Activated naive CD4-positive, alpha-beta T cell treated with anti-CD3 and anti-CD28 coated beads for 36 hours (primary cell): ENCODE measurements at regions not wholly inside any gene's neighbourhood (a gene's known extent, or its start where the extent isn't known, plus 50 kb on each side); places are given as distances from the start of the nearest gene placed in this dataset.

Experiments used
- CTCF ChIA-PET: fragments of 350-600 bp; sonication (Branson Sonifier 250); formaldehyde crosslinking; loops from one replicate; lab custom pipeline; 2021; ENCODE audit warnings: antibody characterized with exemption; lab: Charles Lee
- DNase-seq: peaks from one replicate; pipeline ENCODE4 v3.0.0-alpha.2; 2020
- H3K27ac Mint-ChIP-seq: one replicate; pipeline ENCODE4 v1.8.0; 2021; ENCODE audit warnings: mild to moderate bottlenecking, mixed read lengths
- H3K27me3 Mint-ChIP-seq: one replicate; pipeline ENCODE4 v1.8.0; 2021; ENCODE audit warnings: low read depth, mixed read lengths
- H3K36me3 Mint-ChIP-seq: one replicate; pipeline ENCODE4 v1.8.0; 2021; ENCODE audit warnings: low read depth, mixed read lengths
- H3K4me1 Mint-ChIP-seq: one replicate; pipeline ENCODE4 v1.8.0; 2021; ENCODE audit warnings: low read depth, mixed read lengths
- H3K4me3 Mint-ChIP-seq: one replicate; pipeline ENCODE4 v1.8.0; 2021; ENCODE audit warnings: mild to moderate bottlenecking, moderate library complexity, mixed read lengths
- H3K9me3 Mint-ChIP-seq: one replicate; pipeline ENCODE4 v1.8.0; 2021; ENCODE audit warnings: mixed read lengths
- intact Hi-C: fragments of 100-400 bp; cut with micrococcal nuclease; formaldehyde crosslinking; loops from one replicate; pipeline ENCODE4 v1.15.1; 2023

- CTCF ChIA-PET = no interaction called here
- intact Hi-C loops = no loop called here
- no peak overlapping the region for H3K27ac Mint-ChIP-seq
- no peaks in the 10 kb centered on the region for H3K4me1 Mint-ChIP-seq
- H3K9me3 Mint-ChIP-seq = no peaks in the 10 kb centered on the region
- H3K27me3 Mint-ChIP-seq = peaks cover 6% of the 10 kb centered on the region
- DNase-seq = no peak
- no peak overlapping the region for H3K4me3 Mint-ChIP-seq
- H3K36me3 Mint-ChIP-seq = no peaks in the 10 kb centered on the region
Observed at GRCh38 chr10:10625491-10625890, 392.2 kb upstream of the CELF2 start.

GRCh38 chr10:10626734-10627133 lies 390.9 kb upstream of the CELF2 start:
- H3K27ac Mint-ChIP-seq = no peak overlapping the region
- CTCF ChIA-PET = no interaction called here
- H3K27me3 Mint-ChIP-seq = peaks cover 6% of the 10 kb centered on the region
- no peak for DNase-seq
- intact Hi-C loops = no loop called here
- H3K4me1 Mint-ChIP-seq = no peaks in the 10 kb centered on the region
- no peak overlapping the region for H3K4me3 Mint-ChIP-seq
- no peaks in the 10 kb centered on the region for H3K36me3 Mint-ChIP-seq
- no peaks in the 10 kb centered on the region for H3K9me3 Mint-ChIP-seq

DNA sequence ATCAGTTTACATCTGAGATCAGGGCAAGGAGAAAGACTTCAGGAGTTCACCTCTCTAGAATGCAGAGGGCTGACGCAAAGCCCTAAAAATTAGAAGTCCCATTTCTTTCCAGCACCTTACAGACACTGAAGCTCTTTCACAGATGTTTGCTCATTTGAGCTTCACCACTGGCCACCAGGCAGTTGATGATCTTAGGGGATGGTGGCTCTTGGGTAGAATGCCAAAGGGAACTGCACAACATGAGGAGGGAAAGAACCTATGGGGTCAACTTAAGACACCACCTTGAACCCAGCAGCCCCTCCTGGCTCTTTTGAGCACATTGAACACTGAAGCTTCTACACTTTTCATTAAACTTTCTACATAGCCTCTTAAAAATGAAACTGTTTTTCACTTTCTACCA lies 390.3 kb upstream of the CELF2 start:
- CTCF ChIA-PET = no interaction called here
- H3K4me3 Mint-ChIP-seq = no peak overlapping the region
- no peak overlapping the region for H3K27ac Mint-ChIP-seq
- H3K27me3 Mint-ChIP-seq = peaks cover 6% of the 10 kb centered on the region
- no peak for DNase-seq
- no peaks in the 10 kb centered on the region for H3K9me3 Mint-ChIP-seq
- intact Hi-C loops = no loop called here
- no peaks in the 10 kb centered on the region for H3K4me1 Mint-ChIP-seq
- H3K36me3 Mint-ChIP-seq = no peaks in the 10 kb centered on the region

DNA sequence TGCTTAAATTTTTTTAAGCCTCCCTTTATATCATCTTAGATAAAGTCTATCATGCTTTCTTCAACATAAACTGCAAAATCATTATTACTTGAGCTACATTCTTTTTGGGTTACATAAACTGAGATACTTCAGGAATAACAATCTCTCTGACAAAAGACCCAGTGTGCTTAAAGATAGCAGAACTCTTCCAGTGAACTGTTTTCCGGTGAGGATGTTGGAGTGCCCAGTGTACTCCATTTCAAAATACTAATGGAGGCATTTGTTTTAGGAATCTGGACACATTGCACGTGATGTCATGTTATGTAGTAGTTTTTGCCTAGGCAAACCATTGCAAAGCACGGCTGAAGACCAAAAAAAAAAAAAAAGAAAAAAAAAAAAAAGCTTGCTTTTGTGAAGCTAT lies 388.2 kb upstream of the CELF2 start:
- CTCF ChIA-PET = no interaction called here
- Mint-ChIP-seq H3K9me3 (no peaks in the 10 kb centered on the region), H3K27ac (no peak overlapping the region), H3K4me1 (no peaks in the 10 kb centered on the region), H3K4me3 (no peak overlapping the region), H3K27me3 (peaks cover 6% of the 10 kb centered on the region), H3K36me3 (no peaks in the 10 kb centered on the region)
- intact Hi-C loops = no loop called here
- DNase-seq = no peak

- CTCF ChIA-PET = no interaction called here
- H3K4me1 Mint-ChIP-seq = no peaks in the 10 kb centered on the region
- intact Hi-C loops = no loop called here
- H3K27ac Mint-ChIP-seq = no peak overlapping the region
- DNase-seq = no peak
- no peaks in the 10 kb centered on the region for H3K9me3 Mint-ChIP-seq
- H3K4me3 Mint-ChIP-seq = no peak overlapping the region
- peaks cover 9% of the 10 kb centered on the region for H3K27me3 Mint-ChIP-seq
- no peaks in the 10 kb centered on the region for H3K36me3 Mint-ChIP-seq
Observed at GRCh38 chr10:10630281-10630680, 387.4 kb upstream of the CELF2 start.

- Mint-ChIP-seq H3K36me3 (no peaks in the 10 kb centered on the region), H3K4me1 (no peaks in the 10 kb centered on the region), H3K27ac (no peak overlapping the region), H3K9me3 (no peaks in the 10 kb centered on the region), H3K27me3 (peaks cover 12% of the 10 kb centered on the region), H3K4me3 (no peak overlapping the region)
- intact Hi-C loops = no loop called here
- CTCF ChIA-PET = no interaction called here
- DNase-seq = no peak
Observed at GRCh38 chr10:10630782-10631181, 386.9 kb upstream of the CELF2 start.

DNA sequence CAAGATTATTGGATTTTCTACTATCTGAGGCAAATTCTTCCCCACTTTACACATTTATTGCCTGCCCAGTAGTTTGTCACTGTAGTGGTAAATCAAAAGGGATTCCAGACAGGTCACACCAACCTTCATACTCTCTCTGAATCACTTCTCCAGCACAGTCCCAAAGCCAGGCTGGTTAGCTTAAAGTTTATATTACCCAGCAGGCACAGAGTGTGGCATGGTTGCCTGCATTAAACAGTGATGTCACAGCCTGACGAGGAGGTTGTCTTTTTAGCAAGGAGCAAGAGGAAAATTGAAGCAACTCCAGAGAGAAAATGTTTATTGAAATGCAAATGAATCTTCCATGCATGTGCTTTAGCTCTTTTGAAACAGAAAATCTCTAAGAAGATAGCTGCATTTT lies 375.5 kb upstream of the CELF2 start:
- Mint-ChIP-seq H3K36me3 (no peaks in the 10 kb centered on the region), H3K9me3 (no peaks in the 10 kb centered on the region), H3K4me1 (no peaks in the 10 kb centered on the region), H3K27me3 (peaks cover 27% of the 10 kb centered on the region), H3K4me3 (no peak overlapping the region), H3K27ac (no peak overlapping the region)
- CTCF ChIA-PET = no interaction called here
- no peak for DNase-seq
- intact Hi-C loops = no loop called here

- Mint-ChIP-seq H3K27me3 (peaks cover 31% of the 10 kb centered on the region), H3K4me3 (no peak overlapping the region), H3K36me3 (no peaks in the 10 kb centered on the region), H3K4me1 (no peaks in the 10 kb centered on the region), H3K27ac (no peak overlapping the region), H3K9me3 (no peaks in the 10 kb centered on the region)
- CTCF ChIA-PET = no interaction called here
- DNase-seq = no peak
- intact Hi-C loops = no loop called here
Observed at GRCh38 chr10:10642751-10643150, 374.9 kb upstream of the CELF2 start.

DNA sequence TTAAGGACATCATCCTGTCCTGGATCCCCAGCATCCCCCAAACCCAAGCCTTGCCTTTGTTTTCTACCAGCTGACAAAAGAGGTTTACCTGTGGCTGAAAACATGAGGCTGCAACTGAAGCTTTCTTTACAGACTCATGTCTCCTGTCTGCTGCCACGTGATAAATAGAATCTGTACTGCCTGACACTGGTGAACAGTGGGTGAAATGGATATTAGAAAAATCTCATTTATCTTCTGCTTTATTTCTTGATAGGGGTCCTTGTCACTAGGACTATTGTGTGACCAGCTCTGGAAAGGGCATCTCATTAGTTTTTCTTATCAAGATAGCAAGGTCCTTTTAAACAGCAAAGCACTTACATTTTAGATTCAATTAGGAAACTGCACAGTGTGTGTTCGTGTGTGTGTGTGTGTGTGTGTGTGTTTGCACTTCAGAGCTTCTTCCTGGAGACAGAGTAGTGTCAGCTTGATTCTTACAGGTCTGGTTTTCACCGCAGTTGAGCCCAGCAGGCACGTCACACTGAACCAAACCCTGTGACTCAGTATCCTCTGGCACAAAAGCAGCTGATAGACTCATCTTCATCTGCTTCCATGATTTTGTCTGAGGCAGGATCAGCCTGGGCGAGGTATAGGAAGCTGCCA lies 373.5 kb upstream of the CELF2 start:
- DNase-seq = no peak
- Mint-ChIP-seq H3K9me3 (no peaks in the 10 kb centered on the region), H3K36me3 (no peaks in the 10 kb centered on the region), H3K4me3 (no peak overlapping the region), H3K4me1 (no peaks in the 10 kb centered on the region), H3K27ac (no peak overlapping the region), H3K27me3 (peaks cover 39% of the 10 kb centered on the region)
- intact Hi-C loops = no loop called here
- CTCF ChIA-PET = interaction anchor here (0.5 kb wide), 1 partner anchor 1290 kb away, joined by 3 read pairs; no protein-coding TSS in a partner anchor

GRCh38 chr10:10644676-10645385 lies 372.8 kb upstream of the CELF2 start:
- Mint-ChIP-seq H3K9me3 (no peaks in the 10 kb centered on the region), H3K4me1 (no peaks in the 10 kb centered on the region), H3K36me3 (no peaks in the 10 kb centered on the region), H3K27me3 (peaks cover 43% of the 10 kb centered on the region), H3K27ac (no peak overlapping the region), H3K4me3 (no peak overlapping the region)
- DNase-seq = no peak
- CTCF ChIA-PET = interaction anchor here (0.5 kb wide), 1 partner anchor 1291 kb away, joined by 3 read pairs; no protein-coding TSS in a partner anchor
- intact Hi-C loops = no loop called here

GRCh38 chr10:10647331-10647730 lies 370.3 kb upstream of the CELF2 start:
- DNase-seq = no peak
- no peaks in the 10 kb centered on the region for H3K4me1 Mint-ChIP-seq
- no peaks in the 10 kb centered on the region for H3K36me3 Mint-ChIP-seq
- H3K9me3 Mint-ChIP-seq = no peaks in the 10 kb centered on the region
- no peak overlapping the region for H3K27ac Mint-ChIP-seq
- peaks cover 37% of the 10 kb centered on the region for H3K27me3 Mint-ChIP-seq
- H3K4me3 Mint-ChIP-seq = no peak overlapping the region
- CTCF ChIA-PET = no interaction called here
- intact Hi-C loops = no loop called here

GRCh38 chr10:10657139-10657760 lies 360.4 kb upstream of the CELF2 start:
- DNase-seq = no peak
- no peaks in the 10 kb centered on the region for H3K4me1 Mint-ChIP-seq
- intact Hi-C loops = no loop called here
- H3K36me3 Mint-ChIP-seq = no peaks in the 10 kb centered on the region
- H3K27ac Mint-ChIP-seq = no peak overlapping the region
- no peak overlapping the region for H3K4me3 Mint-ChIP-seq
- peaks cover 20% of the 10 kb centered on the region for H3K27me3 Mint-ChIP-seq
- no peaks in the 10 kb centered on the region for H3K9me3 Mint-ChIP-seq
- CTCF ChIA-PET = no interaction called here
